Stomach (tissue), 4 donors: ENCODE measurements at regions not wholly inside any gene's neighbourhood (a gene's known extent, or its start where the extent isn't known, plus 50 kb on each side); places are given as distances from the start of the nearest gene placed in this dataset.

Source experiments
- CTCF ChIP-seq, 7 experiments: fragments of 450-650 bp in 4 of 7; fragments of 200-600 bp in 3 of 7; sonication (generic) in 3 of 7; IDR thresholded peaks; one replicate each; pipeline ENCODE4 v1.5.1; 2016 to 2019; ENCODE audit warnings: antibody characterized with exemption in 7 of 7, control low read depth in 2 of 7, mild to moderate bottlenecking in 1 of 7
- EP300 ChIP-seq: sonication (generic); formaldehyde crosslinking; IDR thresholded peaks from one replicate; pipeline ENCODE4 v1.6.1; 2017; ENCODE audit warnings: antibody characterized with exemption
- POLR2A ChIP-seq, 4 donors: fragments of 450-650 bp; IDR thresholded peaks; one replicate each; pipeline ENCODE4 v1.6.1; 2016; ENCODE audit warnings: antibody characterized with exemption in 4 of 4, control low read depth in 2 of 4, mild to moderate bottlenecking in 1 of 4, moderate library complexity in 1 of 4
- POLR2AphosphoS5 ChIP-seq, 3 donors: sonication (generic); formaldehyde crosslinking; IDR thresholded peaks; one replicate each; pipeline ENCODE4 v1.6.1; 2016; ENCODE audit warnings: antibody characterized with exemption in 3 of 3

GRCh38 chr6:169867751-169868191 is 116.3 kb downstream of the ERMARD start:
- no peak for TF ChIP-seq CTCF (IDR thresholded peaks at IDR 0.05)
- TF ChIP-seq POLR2A (IDR thresholded peaks at IDR 0.05), result no peak
- no peak for TF ChIP-seq POLR2AphosphoS5 (IDR thresholded peaks at IDR 0.05)
- no peak for TF ChIP-seq EP300
